ENCODE measurements at regions not wholly inside any gene's neighbourhood (a gene's known extent, or its start where the extent isn't known, plus 50 kb on each side); places are given as distances from the start of the nearest gene placed in this dataset.

DNA sequence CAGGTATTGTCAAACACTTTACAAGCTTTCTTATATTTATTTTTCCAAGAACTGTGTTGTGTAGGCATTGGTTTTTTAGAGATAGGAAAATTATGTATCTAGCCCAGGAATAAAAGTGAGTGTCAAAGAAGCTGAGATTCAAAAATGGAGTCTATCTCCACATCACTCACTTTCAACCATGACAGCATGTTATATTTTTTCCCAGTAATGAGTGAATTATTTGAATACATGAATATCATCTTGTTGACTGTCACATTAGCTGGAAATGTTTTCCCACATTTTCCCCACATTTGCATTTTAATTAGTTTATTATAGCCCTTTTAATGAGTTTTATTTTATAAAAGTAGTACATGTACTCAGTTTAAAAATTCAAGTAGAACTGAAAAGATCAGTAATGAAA is 693.7 kb downstream of the PCDH18 start:
- Mint-ChIP-seq H3K27ac (no peak overlapping the region), H3K27me3 (ENCODE audit: low read depth in 2 of 2) (no peaks in the 10 kb centered on the region), H3K4me1 (no peaks in the 10 kb centered on the region), H3K4me3 (no peak overlapping the region), H3K9me3 (peaks cover 8% of the 10 kb centered on the region in 2 donors), H3K36me3 (no peaks in the 10 kb centered on the region)
- intact Hi-C loops (cut with micrococcal nuclease): no loop called here
- H3K4me1 ChIP-seq (ENCODE audit: control insufficient read depth, insufficient read depth, low read length): no peaks in the 10 kb centered on the region
- H3K36me3 ChIP-seq (ENCODE audit: control insufficient read depth, insufficient read depth, low read length): no peaks in the 10 kb centered on the region
- H3K9me3 ChIP-seq (ENCODE audit: control insufficient read depth, insufficient read depth, low read length): no peaks in the 10 kb centered on the region
- no peak for TF ChIP-seq CTCF (IDR thresholded peaks at IDR 0.05)
- ATAC-seq: no peak
- H3K27ac ChIP-seq (ENCODE audit: low read length): no peak overlapping the region
- H3K4me3 ChIP-seq (ENCODE audit: low read length): no peak overlapping the region
- H3K27me3 ChIP-seq (ENCODE audit: control insufficient read depth, insufficient read depth, low read length): no peaks in the 10 kb centered on the region
- no peak for DNase-seq

DNA sequence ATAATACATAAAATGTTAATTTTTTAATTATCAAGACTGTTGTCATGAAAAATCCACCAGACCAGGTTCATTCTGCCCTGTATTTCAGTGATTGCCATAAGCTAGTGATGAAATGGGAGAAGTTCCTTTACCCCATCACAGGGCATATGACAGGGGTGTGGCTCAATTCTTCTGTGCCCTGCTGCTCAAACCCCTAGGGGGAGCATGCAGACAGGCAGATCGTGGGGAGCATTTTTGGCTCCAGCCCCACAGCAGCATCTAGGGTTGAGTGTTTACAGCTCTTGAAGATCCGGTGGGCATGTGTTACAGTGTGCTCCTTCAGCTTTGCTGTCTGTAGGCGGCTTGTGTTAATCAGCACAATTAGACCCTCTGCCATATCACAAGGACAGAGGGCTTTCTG is 700.7 kb downstream of the PCDH18 start:
- Histone ChIP-seq H3K9me3 (ENCODE audit: control insufficient read depth, insufficient read depth, low read length) (no peaks in the 10 kb centered on the region), H3K27me3 (ENCODE audit: control insufficient read depth, insufficient read depth, low read length) (no peaks in the 10 kb centered on the region), H3K27ac (ENCODE audit: low read length) (no peak overlapping the region), H3K4me1 (ENCODE audit: control insufficient read depth, insufficient read depth, low read length) (no peaks in the 10 kb centered on the region), H3K36me3 (ENCODE audit: control insufficient read depth, insufficient read depth, low read length) (no peaks in the 10 kb centered on the region), H3K4me3 (ENCODE audit: low read length) (no peak overlapping the region)
- TF ChIP-seq CTCF (IDR thresholded peaks at IDR 0.05): no peak
- H3K4me1 Mint-ChIP-seq: no peaks in the 10 kb centered on the region
- WGBS (ENCODE audit: insufficient coverage): 71% methylated on average over 3 of the region's 3 CpGs
- H3K27ac Mint-ChIP-seq: no peak overlapping the region
- no peaks in the 10 kb centered on the region for H3K36me3 Mint-ChIP-seq
- no peak for ATAC-seq
- H3K4me3 Mint-ChIP-seq: no peak overlapping the region
- peaks cover 0 to 12% of the 10 kb centered on the region in 2 donors for H3K9me3 Mint-ChIP-seq
- no peak for DNase-seq
- no peaks in the 10 kb centered on the region for H3K27me3 Mint-ChIP-seq (ENCODE audit: low read depth in 2 of 2)
- intact Hi-C loops (cut with micrococcal nuclease): no loop called here

DNA sequence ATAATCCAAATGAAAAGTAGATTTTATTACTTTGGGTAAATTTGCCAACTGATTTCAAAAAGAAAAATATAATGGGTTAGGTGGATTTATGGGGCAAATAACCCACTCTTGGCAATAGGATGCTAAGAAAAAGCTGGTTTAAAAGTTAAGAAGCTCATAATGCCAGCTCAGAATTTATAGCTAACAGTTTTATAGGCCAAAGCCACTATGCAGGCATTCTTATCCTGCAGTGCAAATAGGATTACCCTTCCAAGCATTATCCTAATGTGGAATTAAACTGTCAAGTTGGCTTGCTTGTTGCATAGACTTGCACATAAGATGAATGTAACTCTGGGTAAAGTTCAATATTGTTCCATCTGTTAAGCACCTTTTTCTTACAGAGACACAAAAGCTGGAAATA is 703.0 kb downstream of the PCDH18 start:
- Mint-ChIP-seq H3K36me3 (no peaks in the 10 kb centered on the region), H3K4me1 (no peaks in the 10 kb centered on the region), H3K4me3 (no peak overlapping the region), H3K9me3 (peaks cover 0 to 8% of the 10 kb centered on the region in 2 donors), H3K27me3 (ENCODE audit: low read depth in 2 of 2) (no peaks in the 10 kb centered on the region), H3K27ac (no peak overlapping the region)
- H3K4me1 ChIP-seq (ENCODE audit: control insufficient read depth, insufficient read depth, low read length): no peaks in the 10 kb centered on the region
- TF ChIP-seq CTCF (IDR thresholded peaks at IDR 0.05): no peak
- ATAC-seq: no peak
- no peak overlapping the region for H3K4me3 ChIP-seq (ENCODE audit: low read length)
- no peaks in the 10 kb centered on the region for H3K27me3 ChIP-seq (ENCODE audit: control insufficient read depth, insufficient read depth, low read length)
- DNase-seq: no peak
- peaks cover under 1% of the 10 kb centered on the region for H3K9me3 ChIP-seq (ENCODE audit: control insufficient read depth, insufficient read depth, low read length)
- intact Hi-C loops (cut with micrococcal nuclease): no loop called here
- no peak overlapping the region for H3K27ac ChIP-seq (ENCODE audit: low read length)
- no peaks in the 10 kb centered on the region for H3K36me3 ChIP-seq (ENCODE audit: control insufficient read depth, insufficient read depth, low read length)

DNA sequence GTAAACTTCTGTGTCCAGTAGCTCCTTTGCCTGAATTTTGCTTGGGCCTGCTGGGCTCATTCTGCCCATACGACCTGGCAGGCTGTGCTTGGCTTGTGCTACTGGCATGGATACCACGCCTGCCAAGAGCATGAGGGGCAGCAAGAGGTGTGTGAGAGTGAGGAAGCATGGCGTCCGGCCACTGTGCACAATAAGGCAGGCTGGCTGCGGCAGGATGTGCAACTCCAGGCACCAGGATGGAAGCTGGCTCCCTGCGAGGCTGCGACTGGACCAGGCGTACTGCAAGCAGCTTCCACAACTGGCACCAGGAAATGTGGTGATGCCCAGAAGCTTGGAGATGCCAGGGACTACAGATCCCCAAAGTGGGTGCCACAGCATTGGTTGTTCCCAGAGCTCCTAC is 709.3 kb downstream of the PCDH18 start:
- no peak overlapping the region for H3K27ac Mint-ChIP-seq
- Histone ChIP-seq H3K4me3 (ENCODE audit: low read length) (no peak overlapping the region), H3K4me1 (ENCODE audit: control insufficient read depth, insufficient read depth, low read length) (no peaks in the 10 kb centered on the region), H3K9me3 (ENCODE audit: control insufficient read depth, insufficient read depth, low read length) (peaks cover 12% of the 10 kb centered on the region), H3K36me3 (ENCODE audit: control insufficient read depth, insufficient read depth, low read length) (no peaks in the 10 kb centered on the region), H3K27ac (ENCODE audit: low read length) (no peak overlapping the region), H3K27me3 (ENCODE audit: control insufficient read depth, insufficient read depth, low read length) (no peaks in the 10 kb centered on the region)
- intact Hi-C loops (cut with micrococcal nuclease): no loop called here
- WGBS (ENCODE audit: insufficient coverage): 85% methylated on average over 8 of the region's 8 CpGs
- H3K36me3 Mint-ChIP-seq: no peaks in the 10 kb centered on the region
- no peak for ATAC-seq
- no peaks in the 10 kb centered on the region for H3K4me1 Mint-ChIP-seq
- DNase-seq: no peak
- no peaks in the 10 kb centered on the region for H3K27me3 Mint-ChIP-seq (ENCODE audit: low read depth in 2 of 2)
- no peak for TF ChIP-seq CTCF (IDR thresholded peaks at IDR 0.05)
- H3K4me3 Mint-ChIP-seq: no peak overlapping the region
- peaks cover 0 to 1% of the 10 kb centered on the region in 2 donors for H3K9me3 Mint-ChIP-seq

Measured in natural killer cell (primary cell).